GM12872 (cell line): ENCODE measurements at regions not wholly inside any gene's neighbourhood (a gene's known extent, or its start where the extent isn't known, plus 50 kb on each side); places are given as distances from the start of the nearest gene placed in this dataset.

Source experiments
- TF ChIP-seq, protein P1 (sequence below): IDR thresholded peaks from 3 replicates; pipeline ENCODE4 v1.5.1; 2011; ENCODE audit warnings: low read depth, mild to moderate bottlenecking, low read length, moderate library complexity; ENCODE audit not compliant: insufficient read depth

DNA sequence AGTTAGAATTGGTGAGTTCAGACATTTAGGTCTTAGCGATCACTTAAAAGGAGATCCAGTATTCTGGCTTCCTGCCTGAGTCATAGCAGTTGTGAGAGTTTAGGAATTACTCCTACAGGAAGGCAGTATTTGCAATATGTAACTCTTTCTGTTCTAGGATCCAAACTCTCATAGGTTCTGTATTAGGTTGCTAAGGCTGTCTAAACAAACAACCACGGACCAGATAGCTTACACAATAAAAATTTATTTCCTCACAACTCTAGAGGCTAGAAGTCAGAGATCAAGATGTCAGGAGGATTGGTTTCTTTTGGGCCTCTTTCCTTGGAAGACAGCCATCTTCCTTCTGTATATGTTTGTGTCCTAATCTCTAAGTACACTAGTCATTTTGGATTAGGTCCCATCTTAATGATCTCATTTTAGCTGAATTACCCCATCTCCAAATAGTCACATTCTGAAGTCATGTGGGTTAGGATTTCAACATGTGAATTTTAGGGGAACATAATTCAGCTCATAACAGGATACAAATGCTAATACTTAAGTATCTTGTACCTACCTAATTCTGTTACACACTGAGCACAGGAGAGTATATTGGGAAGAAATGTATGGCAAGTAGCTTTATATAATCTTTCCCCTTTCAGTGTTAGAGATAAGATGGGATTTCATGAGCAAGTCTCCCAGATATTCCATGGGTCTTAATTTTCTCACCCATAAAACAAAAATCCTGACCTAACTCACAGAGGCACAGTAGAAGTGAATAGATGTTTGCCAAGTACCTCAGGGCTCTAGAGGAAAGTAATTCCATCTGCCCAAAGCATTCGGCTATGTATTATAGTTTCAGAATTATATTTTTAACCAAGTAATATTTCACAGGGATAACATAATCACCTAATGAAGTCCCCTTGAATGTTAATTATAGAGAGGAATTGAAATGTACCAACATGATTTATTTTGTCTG is 144.4 kb downstream of the PTBP2 start:
- TF ChIP-seq, protein P1, sequence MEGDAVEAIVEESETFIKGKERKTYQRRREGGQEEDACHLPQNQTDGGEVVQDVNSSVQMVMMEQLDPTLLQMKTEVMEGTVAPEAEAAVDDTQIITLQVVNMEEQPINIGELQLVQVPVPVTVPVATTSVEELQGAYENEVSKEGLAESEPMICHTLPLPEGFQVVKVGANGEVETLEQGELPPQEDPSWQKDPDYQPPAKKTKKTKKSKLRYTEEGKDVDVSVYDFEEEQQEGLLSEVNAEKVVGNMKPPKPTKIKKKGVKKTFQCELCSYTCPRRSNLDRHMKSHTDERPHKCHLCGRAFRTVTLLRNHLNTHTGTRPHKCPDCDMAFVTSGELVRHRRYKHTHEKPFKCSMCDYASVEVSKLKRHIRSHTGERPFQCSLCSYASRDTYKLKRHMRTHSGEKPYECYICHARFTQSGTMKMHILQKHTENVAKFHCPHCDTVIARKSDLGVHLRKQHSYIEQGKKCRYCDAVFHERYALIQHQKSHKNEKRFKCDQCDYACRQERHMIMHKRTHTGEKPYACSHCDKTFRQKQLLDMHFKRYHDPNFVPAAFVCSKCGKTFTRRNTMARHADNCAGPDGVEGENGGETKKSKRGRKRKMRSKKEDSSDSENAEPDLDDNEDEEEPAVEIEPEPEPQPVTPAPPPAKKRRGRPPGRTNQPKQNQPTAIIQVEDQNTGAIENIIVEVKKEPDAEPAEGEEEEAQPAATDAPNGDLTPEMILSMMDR: no peak

DNA sequence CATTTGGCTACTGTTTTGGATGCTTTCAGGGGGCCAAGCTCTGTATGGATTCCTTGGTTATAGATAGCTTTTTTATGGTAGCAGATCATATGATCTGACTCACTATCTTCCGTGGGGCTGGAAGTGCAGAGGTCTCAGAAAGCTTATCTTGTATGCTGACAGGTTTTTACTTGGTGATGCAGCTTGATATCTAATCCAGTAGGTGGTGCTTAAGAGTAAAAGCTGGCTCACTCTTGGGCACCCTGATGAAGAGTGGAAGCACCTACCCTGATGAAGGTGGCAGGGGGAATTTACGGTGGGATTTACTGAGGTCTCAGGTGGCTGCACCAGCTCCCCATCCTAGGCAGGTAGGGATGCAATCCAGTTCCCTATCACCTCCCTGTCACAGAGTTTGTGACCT is 151.2 kb downstream of the PTBP2 start:
- TF ChIP-seq, protein P1: no peak

DNA sequence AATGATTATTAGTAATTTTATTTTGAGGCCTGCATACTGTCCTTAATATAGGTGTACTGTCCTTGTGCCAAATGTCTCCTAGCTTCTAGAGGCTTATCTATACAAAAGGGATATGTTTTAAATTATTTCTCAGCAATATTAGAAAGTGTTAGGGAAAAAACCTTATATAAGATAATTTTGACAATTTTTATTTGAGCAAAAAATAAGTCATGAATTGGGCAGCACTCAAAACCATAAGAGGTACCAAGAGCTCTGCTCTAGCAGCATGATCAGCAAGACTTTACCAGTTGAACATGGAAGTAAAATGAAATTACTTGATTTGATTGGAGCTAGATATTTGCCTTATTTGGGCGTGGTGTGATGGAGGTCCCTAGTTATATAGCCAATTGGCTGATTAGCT is 157.1 kb downstream of the PTBP2 start:
- TF ChIP-seq, protein P1: no peak

DNA sequence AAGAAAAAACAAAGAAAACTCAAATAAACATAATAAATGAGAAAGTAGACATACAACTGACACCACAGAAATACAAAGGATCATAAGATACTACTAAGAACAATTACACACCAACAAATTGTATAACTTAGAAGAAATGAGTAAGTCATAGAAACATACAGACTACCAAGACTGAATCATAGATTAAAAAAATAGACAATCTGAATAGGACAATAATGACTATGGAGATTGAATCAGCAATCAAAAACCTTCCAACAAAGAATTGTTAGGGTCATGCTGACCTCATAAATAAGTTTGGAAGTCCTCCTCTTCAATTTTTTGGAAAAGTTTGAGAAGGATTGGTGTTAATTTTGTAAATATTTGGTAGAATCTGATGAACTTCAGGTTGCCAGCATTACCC is 159.0 kb downstream of the PTBP2 start:
- TF ChIP-seq, protein P1: no peak

DNA sequence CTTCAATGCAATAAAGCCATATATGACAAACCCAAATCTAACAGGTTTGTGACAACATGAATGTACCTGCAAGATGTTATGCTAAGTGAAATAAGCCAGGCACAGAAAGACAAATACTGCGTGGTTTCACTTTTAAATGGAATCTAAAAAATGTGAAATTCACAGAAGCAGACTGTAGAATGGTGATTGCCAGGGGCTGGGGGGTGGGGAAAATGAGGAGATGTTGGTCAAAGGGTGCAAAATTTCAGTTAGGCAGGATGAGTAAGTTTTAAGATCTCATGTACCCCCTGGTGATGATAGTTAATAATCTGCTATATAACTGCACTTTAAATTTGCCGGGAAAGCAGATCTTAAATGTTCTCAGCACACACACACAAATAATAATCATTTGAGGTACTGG is 160.5 kb downstream of the PTBP2 start:
- TF ChIP-seq, protein P1: no peak

DNA sequence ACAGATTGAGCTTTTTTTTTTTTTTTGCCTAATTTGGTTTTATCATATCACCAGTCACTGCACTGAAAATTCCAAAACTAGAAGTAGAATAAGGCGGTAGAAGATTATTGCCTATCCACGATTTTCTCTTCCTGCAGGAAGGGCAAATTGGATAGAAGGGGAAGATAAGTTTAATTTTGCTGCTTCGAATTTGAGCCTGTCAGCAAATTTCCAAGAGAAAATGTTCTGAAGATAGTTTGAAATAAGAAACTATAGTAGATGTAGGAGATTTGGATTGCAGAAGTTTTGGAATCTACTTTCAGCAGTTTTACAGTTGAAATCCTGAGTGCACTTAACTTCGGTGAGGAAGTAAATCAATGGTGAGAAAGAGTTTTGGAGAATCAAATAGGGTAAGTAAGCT is 164.9 kb downstream of the PTBP2 start:
- TF ChIP-seq, protein P1: no peak

DNA sequence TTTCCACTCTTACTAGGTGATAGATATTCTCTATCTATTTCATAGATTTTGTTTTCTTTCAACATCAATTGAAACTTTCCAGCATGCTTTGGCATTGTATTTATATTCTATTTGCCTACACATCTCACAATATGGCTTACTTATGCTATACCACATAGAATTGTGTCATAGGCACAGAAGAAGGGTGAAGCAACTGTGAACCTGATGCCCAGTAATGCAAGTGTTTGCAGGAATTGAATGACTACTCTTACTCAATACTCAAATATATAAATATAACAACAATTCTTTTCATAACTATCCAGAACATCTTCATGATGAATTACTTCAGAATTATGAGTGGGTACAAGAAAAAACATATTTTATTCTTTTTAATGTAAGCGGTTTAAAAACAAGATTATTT is 165.9 kb downstream of the PTBP2 start:
- TF ChIP-seq, protein P1: no peak
